HepG2 (cell line): ENCODE measurements at regions not wholly inside any gene's neighbourhood (a gene's known extent, or its start where the extent isn't known, plus 50 kb on each side); places are given as distances from the start of the nearest gene placed in this dataset.

ENCODE experiments used
- ATAC-seq: fragments of 200-7000 bp; cut with Tn5 transposase; 3 replicates; pipeline ENCODE4 v1.9.1; 2020; ENCODE audit warnings: mild to moderate bottlenecking, moderate library complexity
- BruUV-seq: library from RNA; stranded (reverse); fragments of 400-500 nt; replicated peaks from 2 replicates; lab custom pipeline; 2021; lab: Mats Ljungman, UMichigan
- CTCF ChIA-PET: fragments of 300-600 bp; formaldehyde crosslinking; extraction: SDS; loops from one replicate; lab custom pipeline; 2021; ENCODE audit warnings: low total read pairs, inconsistent platforms, low intra/inter-chr PET ratio; lab: Yijun Ruan, JAX
- POLR2A ChIA-PET: fragments of 350-600 bp; sonication (Branson Sonifier 250); formaldehyde crosslinking; loops from one replicate; lab custom pipeline; 2020; ENCODE audit warnings: antibody characterized with exemption, inconsistent platforms; lab: Yijun Ruan, JAX
- DNase-seq: peaks from one replicate; pipeline ENCODE4 v3.0.0-alpha.2; 2015; ENCODE audit warnings: low spot score
- FAIRE-seq: peaks from 3 replicates; lab custom pipeline; 2011; peaks lifted over from hg19 to GRCh38; lab: Jason Lieb, UNC
- H2AFZ ChIP-seq: one replicate; pipeline ENCODE4 v1.6.1; 2011; ENCODE audit warnings: low read length, inconsistent platforms
- H3K27ac ChIP-seq: fragments of 300-600 bp; 3 replicates; pipeline ENCODE4 v1.8.0; 2011; ENCODE audit warnings: mixed run types, mild to moderate bottlenecking, mixed read lengths, low read length, inconsistent platforms; ENCODE audit not compliant: insufficient read depth; ENCODE audit errors: extremely low read length
- H3K27me3 ChIP-seq, 2 experiments: fragments of 200-600 bp in 1 of 2; 2 replicates in 1 of 2; 3 replicates in 1 of 2; pipeline versions ENCODE4 v1.6.0 to v1.8.0; 2011; ENCODE audit warnings: low read length in 2 of 2, mild to moderate bottlenecking in 2 of 2, moderate library complexity in 2 of 2, inconsistent platforms in 1 of 2; ENCODE audit not compliant: insufficient read depth in 2 of 2, control insufficient read depth in 1 of 2
- H3K36me3 ChIP-seq, 2 experiments: fragments of 200-600 bp in 1 of 2; replicated peaks in 1 of 2; 2 replicates in 1 of 2; 3 replicates in 1 of 2; pipeline versions ENCODE4 v1.5.1 to v1.8.0; 2011; ENCODE audit warnings: low read length in 2 of 2, inconsistent platforms in 1 of 2; ENCODE audit not compliant: insufficient read depth in 2 of 2, control insufficient read depth in 1 of 2
- H3K4me1 ChIP-seq: 2 replicates; pipeline ENCODE4 v1.5.1; 2012; ENCODE audit warnings: low read length, inconsistent platforms; ENCODE audit not compliant: insufficient read depth
- H3K4me2 ChIP-seq: 2 replicates; pipeline ENCODE4 v1.6.0; 2011; ENCODE audit warnings: low read depth, low read length, inconsistent platforms
- H3K4me3 ChIP-seq, 3 experiments: fragments of 200-600 bp in 1 of 3; sonication (generic), shearing (Covaris generic) in 1 of 3; replicated peaks in 1 of 3; 2 replicates each; pipeline ENCODE4 v1.5.1; 2011 to 2016; ENCODE audit warnings: low read length in 3 of 3, inconsistent platforms in 2 of 3, low read depth in 2 of 3, mild to moderate bottlenecking in 2 of 3, control low read depth in 1 of 3, mixed read lengths in 1 of 3; ENCODE audit not compliant: insufficient read depth in 1 of 3
- H3K79me2 ChIP-seq: one replicate; pipeline ENCODE4 v1.6.1; 2011; ENCODE audit warnings: low read length, inconsistent platforms; ENCODE audit not compliant: insufficient read depth
- H3K9ac ChIP-seq: 2 replicates; pipeline ENCODE4 v1.6.0; 2011; ENCODE audit warnings: mild to moderate bottlenecking, low read depth, low read length, inconsistent platforms; ENCODE audit not compliant: insufficient read depth
- H3K9me3 ChIP-seq: 2 replicates; pipeline ENCODE4 v1.5.1; 2012; ENCODE audit warnings: mild to moderate bottlenecking, low read length
- H4K20me1 ChIP-seq: 2 replicates; pipeline ENCODE4 v1.6.0; 2011; ENCODE audit warnings: inconsistent platforms, mild to moderate bottlenecking, low read length, moderate library complexity; ENCODE audit not compliant: insufficient read depth
- ATF1 ChIP-seq: IDR thresholded peaks from 2 replicates; pipeline ENCODE4 v1.6.1; 2016; ENCODE audit warnings: mild to moderate bottlenecking, control low read depth
- CREB1 ChIP-seq, 2 experiments: fragments of 450-650 bp in 1 of 2; IDR thresholded peaks; 2 replicates each; pipeline ENCODE4 v1.6.1; 2016 to 2017; ENCODE audit warnings: control low read depth in 1 of 2, mild to moderate bottlenecking in 1 of 2, missing compliant biosample characterization in 1 of 2, missing genetic modification characterization in 1 of 2
- FOXK1 ChIP-seq: sonication (generic); formaldehyde crosslinking; IDR thresholded peaks from 2 replicates; pipeline ENCODE4 v1.4.0; 2020; ENCODE audit warnings: low read depth, missing genetic modification reagents, borderline replicate concordance
- KLF16 ChIP-seq, 2 experiments: sonication (generic) in 1 of 2; formaldehyde crosslinking in 1 of 2; IDR thresholded peaks; 2 replicates each; pipeline versions ENCODE4 v1.6.1 to v1.8.0; 2016 to 2023; ENCODE audit warnings: missing genetic modification reagents in 2 of 2, missing compliant biosample characterization in 1 of 2
- MXD4 ChIP-seq: IDR thresholded peaks from 2 replicates; pipeline ENCODE4 v1.6.1; 2016; ENCODE audit warnings: mild to moderate bottlenecking, missing biosample characterization, missing genetic modification reagents
- PATZ1 ChIP-seq: sonication (generic); formaldehyde crosslinking; IDR thresholded peaks from 2 replicates; pipeline ENCODE4 v1.4.0; 2020; ENCODE audit warnings: missing genetic modification reagents
- PLSCR1 ChIP-seq: sonication (generic); formaldehyde crosslinking; IDR thresholded peaks from 2 replicates; pipeline ENCODE4 v1.5.0; 2020; ENCODE audit warnings: missing genetic modification reagents, mild to moderate bottlenecking, borderline replicate concordance
- SAFB2 ChIP-seq: sonication (generic); formaldehyde crosslinking; IDR thresholded peaks from 2 replicates; pipeline ENCODE4 v1.5.1; 2020; ENCODE audit warnings: missing genetic modification reagents, low read depth, mild to moderate bottlenecking, borderline replicate concordance
- THRA ChIP-seq: sonication (generic); formaldehyde crosslinking; IDR thresholded peaks from 2 replicates; pipeline ENCODE4 v1.4.0; 2020; ENCODE audit warnings: missing genetic modification reagents, borderline replicate concordance
- ZMAT3 ChIP-seq: sonication (generic); formaldehyde crosslinking; conservative IDR thresholded peaks from 2 replicates; pipeline ENCODE4 v1.7.0; 2021; ENCODE audit warnings: missing genetic modification reagents
- ZNF234 ChIP-seq: sonication (generic); formaldehyde crosslinking; conservative IDR thresholded peaks from 2 replicates; pipeline ENCODE4 v1.5.1; 2020; ENCODE audit warnings: mild to moderate bottlenecking, missing genetic modification reagents
- ZNF790 ChIP-seq: sonication (generic); formaldehyde crosslinking; IDR thresholded peaks from 2 replicates; pipeline ENCODE4 v1.8.0; 2022; ENCODE audit warnings: missing genetic modification reagents, mild to moderate bottlenecking, borderline replicate concordance
- WGBS: methylation state at CpG from one replicate; pipeline ENCODE4 v1.1.6; 2017; ENCODE audit warnings: low lambda C conversion rate; 5-methylcytosine and 5-hydroxymethylcytosine counted together
- in situ Hi-C: cut with HindIII; loops from 2 replicates; pipeline ENCODE4 v1.10.0; 2017; ENCODE audit warnings: low pct_unique_long_range_greater_than_20kb; ENCODE audit not compliant: extremely low pct_ligation_motif_present
- intact Hi-C: fragments of 100-400 bp; cut with micrococcal nuclease; formaldehyde crosslinking; loops from one replicate; pipeline ENCODE4 v1.10.0; 2022; ENCODE audit not compliant: unreplicated experiment

- in situ Hi-C loops: no loop called here
- BruUV-seq: no TSS peak
- no peaks in the 10 kb centered on the region for H3K27me3 ChIP-seq
- H3K79me2 ChIP-seq: no peaks in the 10 kb centered on the region
- H4K20me1 ChIP-seq: no peaks in the 10 kb centered on the region
- CTCF ChIA-PET: no interaction called here
- peaks cover 13% of the 10 kb centered on the region; the same call in 1 of the 2 replicates for H3K4me1 ChIP-seq
- H3K4me3 ChIP-seq: no peak overlapping the region
- no peaks in the 10 kb centered on the region for H3K36me3 ChIP-seq
- H2AFZ ChIP-seq: no peak overlapping the region
- H3K4me2 ChIP-seq: no peak overlapping the region
- no peak overlapping the region for H3K9ac ChIP-seq
- ATAC-seq: no peak
- no peak for FAIRE-seq
- TF ChIP-seq CREB1 (IDR thresholded peaks at IDR 0.05): 0 out of 2 replicates have a peak, but pooled peaks have one; percentile 7
- TF ChIP-seq CREB1 (CRISPR knock-in tag; IDR thresholded peaks at IDR 0.05): no peak
- no peak for TF ChIP-seq PATZ1 (CRISPR knock-in tag)
- intact Hi-C loops: no loop called here
- no peaks in the 10 kb centered on the region for H3K9me3 ChIP-seq
- 66% methylated on average over 16 of the region's 16 CpGs for WGBS
- POLR2A ChIA-PET: no interaction called here
- no peak for DNase-seq
- no peak overlapping the region for H3K27ac ChIP-seq
Measured at GRCh38 chr10:33715303-33715975, 381.0 kb upstream of the NRP1 start.

GRCh38 chr10:33712825-33713224 lies 378.4 kb upstream of the NRP1 start:
- no peaks in the 10 kb centered on the region for H3K4me1 ChIP-seq
- ChIA-PET POLR2A (no interaction called here), CTCF (no interaction called here)
- H3K27me3 ChIP-seq: no peaks in the 10 kb centered on the region
- H3K27ac ChIP-seq: no peak overlapping the region
- BruUV-seq: no TSS peak
- no peak overlapping the region for H3K4me2 ChIP-seq
- H3K9ac ChIP-seq: no peak overlapping the region
- no peaks in the 10 kb centered on the region for H3K9me3 ChIP-seq
- WGBS: 74% methylated on average over 4 of the region's 7 CpGs
- H3K79me2 ChIP-seq: no peaks in the 10 kb centered on the region
- FAIRE-seq: no peak
- intact Hi-C loops (no loop called here), in situ Hi-C loops (no loop called here)
- DNase-seq: no peak
- no peak overlapping the region for H2AFZ ChIP-seq
- no peaks in the 10 kb centered on the region for H4K20me1 ChIP-seq
- no peak overlapping the region for H3K4me3 ChIP-seq
- no peaks in the 10 kb centered on the region for H3K36me3 ChIP-seq
- no peak for ATAC-seq
- TF ChIP-seq MXD4 (no peak), KLF16 (CRISPR knock-in tag; IDR thresholded peaks at IDR 0.05) (no peak), ATF1 (CRISPR knock-in tag) (no peak), ZNF234 (CRISPR knock-in tag) (no peak), SAFB2 (no peak), THRA (CRISPR knock-in tag) (no peak), ZMAT3 (CRISPR knock-in tag) (no peak), FOXK1 (CRISPR knock-in tag) (no peak), ZNF790 (CRISPR knock-in tag) (no peak), PLSCR1 (CRISPR knock-in tag) (no peak)
